ENCODE measurements at regions not wholly inside any gene's neighbourhood (a gene's known extent, or its start where the extent isn't known, plus 50 kb on each side); places are given as distances from the start of the nearest gene placed in this dataset.
A peak's percentile ranks its signal among the peaks of the same experiment; 100 is the strongest.

- no peak for TF ChIP-seq ZBTB26 (CRISPR knock-in tag; IDR thresholded peaks at IDR 0.05; ENCODE audit: borderline replicate concordance)
- no peak for TF ChIP-seq FOXK1 (CRISPR knock-in tag; IDR thresholded peaks at IDR 0.05; ENCODE audit: borderline replicate concordance, low read depth)
- no peak for TF ChIP-seq BHLHE40 (IDR thresholded peaks at IDR 0.05; ENCODE audit: low read length)
- peak; percentile 61; the same call in 1 of the 2 replicates for TF ChIP-seq ZNF280B (CRISPR knock-in tag; IDR thresholded peaks at IDR 0.05; ENCODE audit: borderline replicate concordance)
- TF ChIP-seq EP300 (IDR thresholded peaks at IDR 0.05; ENCODE audit: low read depth in 2 of 2, low read length in 2 of 2), result no peak
- TF ChIP-seq EP300 (CRISPR knock-in tag; IDR thresholded peaks at IDR 0.05; ENCODE audit: borderline replicate concordance), result no peak
- no peak for TF ChIP-seq ZNF276 (CRISPR knock-in tag; IDR thresholded peaks at IDR 0.05; ENCODE audit: low read depth)
- no peak for TF ChIP-seq ZSCAN25 (CRISPR knock-in tag; IDR thresholded peaks at IDR 0.05)
- TF ChIP-seq KDM1A (CRISPR knock-in tag; IDR thresholded peaks at IDR 0.05), result no peak
- TF ChIP-seq ZNF609 (CRISPR knock-in tag; IDR thresholded peaks at IDR 0.05; ENCODE audit: borderline replicate concordance), result no peak
- no peak for TF ChIP-seq MAX (IDR thresholded peaks at IDR 0.05)
- no peak for TF ChIP-seq TARDBP (CRISPR knock-in tag; IDR thresholded peaks at IDR 0.05)
- no peak for TF ChIP-seq ATF3 (CRISPR knock-in tag; IDR thresholded peaks at IDR 0.05)
- no peak for TF ChIP-seq ZNF121 (CRISPR knock-in tag; IDR thresholded peaks at IDR 0.05)
These were observed 82.6 kb downstream of the FOXA2 start for GRCh38 chr20:22501566-22502344.

Data from HepG2 (cell line).